ENCODE measurements at regions not wholly inside any gene's neighbourhood (a gene's known extent, or its start where the extent isn't known, plus 50 kb on each side); places are given as distances from the start of the nearest gene placed in this dataset.

GRCh38 chr10:111338035-111338434 is 261.2 kb downstream of the ADRA2A start:
- Histone ChIP-seq H4K8ac (ENCODE audit: low read depth in 2 of 2, low read length in 2 of 2) (no peak overlapping the region), H3K4ac (ENCODE audit: low read depth, low read length) (no peak overlapping the region), H3K18ac (ENCODE audit: low read depth, low read length) (no peak overlapping the region), H2AFZ (replicated peaks; ENCODE audit: low read length, poor library complexity) (no peak overlapping the region), H2BK120ac (ENCODE audit: low read depth, low read length) (no peak overlapping the region), H3K27me3 (ENCODE audit: control insufficient read depth, insufficient read depth, low read length) (no peaks in the 10 kb centered on the region), H3K36me3 (ENCODE audit: control insufficient read depth, insufficient read depth, low read length) (no peaks in the 10 kb centered on the region), H2BK5ac (ENCODE audit: low read depth, low read length, poor library complexity, severe bottlenecking) (no peak overlapping the region), H3K14ac (replicated peaks; ENCODE audit: low read depth, low read length) (no peak overlapping the region), H3K23ac (ENCODE audit: low read depth, low read length) (no peak overlapping the region), H3K27ac (ENCODE audit: insufficient read depth, low read length) (no peak overlapping the region), H4K91ac (ENCODE audit: insufficient read depth, low read depth, low read length) (no peak overlapping the region), H2AK9ac (replicated peaks; ENCODE audit: low read depth, low read length, poor library complexity) (no peak overlapping the region), H3K4me3 (ENCODE audit: insufficient read depth, low read depth, low read length) (no peak overlapping the region), H2AK5ac (ENCODE audit: low read depth, low read length) (no peak overlapping the region), H3K9ac (ENCODE audit: low read depth, low read length) (no peak overlapping the region), H3K9me1 (ENCODE audit: insufficient read depth, low read length) (no peaks in the 10 kb centered on the region), H3K56ac (ENCODE audit: extremely low read depth, insufficient read depth, low read length) (no peak overlapping the region), H3K4me1 (ENCODE audit: control insufficient read depth, insufficient read depth, low read length) (no peaks in the 10 kb centered on the region), H4K20me1 (ENCODE audit: insufficient read depth, low read length) (no peaks in the 10 kb centered on the region), H3K9me3 (ENCODE audit: control insufficient read depth, insufficient read depth, low read length) (peaks cover 17% of the 10 kb centered on the region), H2BK20ac (ENCODE audit: low read depth, low read length) (no peak overlapping the region), H3K79me1 (ENCODE audit: low read depth in 1 of 2, low read length in 2 of 2) (no peaks in the 10 kb centered on the region), H3K4me2 (ENCODE audit: low read depth, low read length) (no peak overlapping the region), H4K5ac (ENCODE audit: low read depth, low read length) (no peak overlapping the region), H2BK15ac (ENCODE audit: low read depth, low read length) (no peak overlapping the region)
- no TSS peak for BruUV-seq (replicated peaks)
- TF ChIP-seq BHLHE40 (IDR thresholded peaks at IDR 0.05; ENCODE audit: low read depth, low read length) (no peak), MAZ (IDR thresholded peaks at IDR 0.05; ENCODE audit: borderline replicate concordance, low read depth, low read length) (no peak)
- in situ Hi-C loops (cut with MboI; ENCODE audit: low sequenced_read_pairs) (no loop called here), intact Hi-C loops (cut with micrococcal nuclease) (no loop called here), dilution Hi-C loops (cut with HindIII; ENCODE audit: low sequenced_read_pairs, unreplicated experiment) (no loop called here)
- POLR2A ChIA-PET (ENCODE audit: unreplicated experiment), result no interaction called here
- CTCF ChIA-PET, result no interaction called here
- DNase-seq (no peak), ATAC-seq (ENCODE audit: low read depth) (no peak)
- no CpG with 5 or more reads among the region's 1 CpG for WGBS, 2 experiments (ENCODE audit: extremely low coverage in 2 of 2, insufficient read length in 1 of 2)
